K562 (cell line): ENCODE measurements at regions not wholly inside any gene's neighbourhood (a gene's known extent, or its start where the extent isn't known, plus 50 kb on each side); places are given as distances from the start of the nearest gene placed in this dataset.

Experiments used
- ATAC-seq: fragments of 200-7000 bp; cut with Tn5 transposase; 3 replicates; pipeline ENCODE4 v1.9.1; 2020; ENCODE audit warnings: moderate library complexity
- BruUV-seq: library from RNA; stranded (reverse); fragments of 400-500 nt; replicated peaks from 2 replicates; lab custom pipeline; 2021; lab: Mats Ljungman, UMichigan
- CTCF ChIA-PET: fragments of 300-600 bp; formaldehyde crosslinking; extraction: SDS; loops from one replicate; lab custom pipeline; 2021; ENCODE audit warnings: low intra/inter-chr PET ratio; lab: Yijun Ruan, JAX
- POLR2A ChIA-PET: fragments of 300-600, 350-650 bp; sonication (Branson Sonifier 250); formaldehyde crosslinking; extraction: SDS; loops from one replicate; lab custom pipeline; 2021; ENCODE audit warnings: antibody characterized with exemption, inconsistent platforms; lab: Yijun Ruan, JAX
- DNase-seq, 4 experiments: peaks; one replicate each; pipeline versions ENCODE4 v3.0.0 to v3.0.0-alpha.2; 2011 to 2018; ENCODE audit warnings: low spot score in 3 of 4, mixed read lengths in 3 of 4; ENCODE audit errors: extremely low read depth in 1 of 4
- FAIRE-seq: peaks from 2 replicates; lab custom pipeline; 2011; peaks lifted over from hg19 to GRCh38; lab: Jason Lieb, UNC
- H2AFZ ChIP-seq: 2 replicates; pipeline ENCODE4 v1.6.0; 2011; ENCODE audit warnings: low read depth, low read length, control low read depth, inconsistent platforms
- H3K27ac ChIP-seq: fragments of 200-600 bp; 3 replicates; pipeline ENCODE4 v1.8.0; 2011; ENCODE audit warnings: low read depth, mild to moderate bottlenecking, control low read depth, inconsistent platforms, low read length, moderate library complexity, mixed read lengths; ENCODE audit errors: extremely low read depth
- H3K27me3 ChIP-seq, 2 experiments: fragments of 300-600 bp in 1 of 2; 2 replicates in 1 of 2; 3 replicates in 1 of 2; pipeline versions ENCODE4 v1.6.0 to v1.8.0; 2011; ENCODE audit warnings: inconsistent platforms in 2 of 2, low read length in 2 of 2, mild to moderate bottlenecking in 1 of 2, mixed read lengths in 1 of 2, moderate library complexity in 1 of 2; ENCODE audit not compliant: control insufficient read depth in 2 of 2, insufficient read depth in 2 of 2
- H3K36me3 ChIP-seq: fragments of 300-600 bp; 3 replicates; pipeline ENCODE4 v1.8.0; 2011; ENCODE audit warnings: mild to moderate bottlenecking, low read length, inconsistent platforms; ENCODE audit not compliant: control insufficient read depth, insufficient read depth
- H3K4me1 ChIP-seq, 2 experiments: fragments of 200-600 bp in 1 of 2; replicated peaks in 1 of 2; 2 replicates in 1 of 2; 3 replicates in 1 of 2; pipeline versions ENCODE4 v1.5.1 to v1.8.0; 2011; ENCODE audit warnings: inconsistent platforms in 2 of 2, low read length in 2 of 2, mild to moderate bottlenecking in 1 of 2, mixed read lengths in 1 of 2, moderate library complexity in 1 of 2; ENCODE audit not compliant: control insufficient read depth in 2 of 2, insufficient read depth in 2 of 2
- H3K4me2 ChIP-seq: 2 replicates; pipeline ENCODE4 v1.6.1; 2011; ENCODE audit warnings: low read length, control low read depth, inconsistent platforms, mixed read lengths; ENCODE audit not compliant: insufficient read depth
- H3K4me3 ChIP-seq: fragments of 200-600 bp; sonication (generic), shearing (Covaris generic); 2 replicates; pipeline ENCODE4 v1.5.1; 2016; ENCODE audit warnings: control low read depth, inconsistent platforms
- H3K79me2 ChIP-seq: fragments of 200-600 bp; 3 replicates; pipeline ENCODE4 v1.8.0; 2011; ENCODE audit warnings: low read length, inconsistent platforms; ENCODE audit not compliant: control insufficient read depth, insufficient read depth
- H3K9ac ChIP-seq, 2 experiments: 2 replicates each; pipeline versions ENCODE4 v1.6.0 to v1.6.1; 2011; ENCODE audit warnings: low read depth in 2 of 2, low read length in 2 of 2, control low read depth in 1 of 2, inconsistent platforms in 1 of 2, mild to moderate bottlenecking in 1 of 2, mixed read lengths in 1 of 2; ENCODE audit not compliant: insufficient read depth in 1 of 2
- H3K9me1 ChIP-seq: one replicate; pipeline ENCODE4 v1.6.0; 2011; ENCODE audit warnings: inconsistent platforms, mild to moderate bottlenecking, low read length, moderate library complexity; ENCODE audit not compliant: control insufficient read depth, insufficient read depth
- H3K9me3 ChIP-seq: replicated peaks from 2 replicates; pipeline ENCODE4 v1.5.1; 2011; ENCODE audit warnings: low read depth, low read length, inconsistent platforms; ENCODE audit not compliant: control insufficient read depth, insufficient read depth
- H4K20me1 ChIP-seq: replicated peaks from 2 replicates; pipeline ENCODE4 v1.6.1; 2011; ENCODE audit warnings: low read length, inconsistent platforms, mixed read lengths; ENCODE audit not compliant: control insufficient read depth, insufficient read depth
- SIN3B ChIP-seq: fragments of 450-650 bp; IDR thresholded peaks from 2 replicates; pipeline ENCODE4 v1.6.1; 2017; ENCODE audit warnings: low read depth, mild to moderate bottlenecking, moderate library complexity
- ZNF512 ChIP-seq: IDR thresholded peaks from 2 replicates; pipeline ENCODE4 v1.6.1; 2016; ENCODE audit warnings: missing genetic modification characterization, missing compliant biosample characterization
- WGBS: fragments of 100-300 bp; shearing (Covaris generic); methylation state at CpG from one replicate; pipeline ENCODE4 v1.1.6; 2016; ENCODE audit warnings: low coverage, mixed read lengths; ENCODE audit not compliant: insufficient coverage; ENCODE audit errors: missing lambda C conversion rate; 5-methylcytosine and 5-hydroxymethylcytosine counted together
- in situ Hi-C: fragments of 300-500 bp; cut with MboI; formaldehyde crosslinking; loops from 4 replicates; pipeline ENCODE4 v1.15.0; 2018; ENCODE audit warnings: inconsistent platforms, mixed read lengths
- intact Hi-C: fragments of 100-400 bp; cut with micrococcal nuclease; formaldehyde crosslinking; loops from 2 replicates; pipeline ENCODE4 v1.14.2; 2022
- TF ChIP-seq, protein P1 (sequence below), 2 experiments: IDR thresholded peaks in 1 of 2; conservative IDR thresholded peaks in 1 of 2; 2 replicates each; pipeline ENCODE4 v1.6.1; 2016; ENCODE audit warnings: low read depth in 2 of 2, mild to moderate bottlenecking in 1 of 2, missing compliant biosample characterization in 1 of 2, missing genetic modification characterization in 1 of 2, moderate library complexity in 1 of 2

- ATAC-seq, result no peak
- no peak overlapping the region for H3K4me2 ChIP-seq
- FAIRE-seq, result no peak
- no peak for DNase-seq
- H3K9ac ChIP-seq, result no peak overlapping the region
- in situ Hi-C loops, result no loop called here
- no peaks in the 10 kb centered on the region for H3K9me3 ChIP-seq
- CTCF ChIA-PET, result interaction anchor here (0.6 kb wide), 1 partner anchor 13 kb away, joined by 3 read pairs; no protein-coding TSS in a partner anchor
- H3K9me1 ChIP-seq, result no peaks in the 10 kb centered on the region
- no peaks in the 10 kb centered on the region for H3K79me2 ChIP-seq
- no peaks in the 10 kb centered on the region for H3K4me1 ChIP-seq
- intact Hi-C loops, result no loop called here
- no peak overlapping the region for H3K27ac ChIP-seq
- BruUV-seq, result no TSS peak
- POLR2A ChIA-PET, result no interaction called here
- no peak overlapping the region for H3K4me3 ChIP-seq
- no peak for TF ChIP-seq SIN3B
- TF ChIP-seq ZNF512 (tag), result peak; percentile 51; the same call in 1 of the 2 replicates
- TF ChIP-seq, protein P1, sequence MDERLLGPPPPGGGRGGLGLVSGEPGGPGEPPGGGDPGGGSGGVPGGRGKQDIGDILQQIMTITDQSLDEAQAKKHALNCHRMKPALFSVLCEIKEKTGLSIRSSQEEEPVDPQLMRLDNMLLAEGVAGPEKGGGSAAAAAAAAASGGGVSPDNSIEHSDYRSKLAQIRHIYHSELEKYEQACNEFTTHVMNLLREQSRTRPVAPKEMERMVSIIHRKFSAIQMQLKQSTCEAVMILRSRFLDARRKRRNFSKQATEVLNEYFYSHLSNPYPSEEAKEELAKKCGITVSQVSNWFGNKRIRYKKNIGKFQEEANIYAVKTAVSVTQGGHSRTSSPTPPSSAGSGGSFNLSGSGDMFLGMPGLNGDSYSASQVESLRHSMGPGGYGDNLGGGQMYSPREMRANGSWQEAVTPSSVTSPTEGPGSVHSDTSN (CRISPR knock-in tag; IDR thresholded peaks at IDR 0.05; ENCODE audit: low read depth), result no peak
- TF ChIP-seq, protein P1 (tag; conservative IDR thresholded peaks at IDR 0.05; ENCODE audit: low read depth), result 0 out of 2 replicates have a peak, but pooled peaks have one; percentile 45
- H3K36me3 ChIP-seq, result no peaks in the 10 kb centered on the region
- H3K27me3 ChIP-seq, result peaks cover 0 to 3% of the 10 kb centered on the region in 2 experiments; a peak in 2 of 5 replicates
- WGBS, result 0% methylated on average over 2 of the region's 2 CpGs
- 0 out of 2 replicates have a peak, but pooled peaks cover 8% of the 10 kb centered on the region for H4K20me1 ChIP-seq
- no peak overlapping the region for H2AFZ ChIP-seq
These were observed 243.4 kb upstream of the TBC1D5 start for GRCh38 chr3:17985658-17986347.
